HUES6 (cell line): ENCODE measurements at regions not wholly inside any gene's neighbourhood (a gene's known extent, or its start where the extent isn't known, plus 50 kb on each side); places are given as distances from the start of the nearest gene placed in this dataset.

Source experiments
- H3K27ac ChIP-seq: 2 replicates; pipeline ENCODE4 v1.7.0; 2013; ENCODE audit warnings: low read depth, mild to moderate bottlenecking, low read length, inconsistent platforms
- H3K27me3 ChIP-seq: 2 replicates; pipeline ENCODE4 v1.6.1; 2013; ENCODE audit warnings: low read length; ENCODE audit not compliant: control insufficient read depth, insufficient read depth
- H3K36me3 ChIP-seq: 2 replicates; pipeline ENCODE4 v1.6.1; 2013; ENCODE audit warnings: low read length; ENCODE audit not compliant: control insufficient read depth, insufficient read depth
- H3K4me1 ChIP-seq: 2 replicates; pipeline ENCODE4 v1.6.1; 2013; ENCODE audit warnings: low read length; ENCODE audit not compliant: control insufficient read depth, insufficient read depth
- H3K4me3 ChIP-seq: 2 replicates; pipeline ENCODE4 v1.5.1; 2013; ENCODE audit warnings: low read depth, low read length
- H3K9ac ChIP-seq: one replicate; pipeline ENCODE4 v1.6.1; 2013; ENCODE audit warnings: mild to moderate bottlenecking, low read length
- H3K9me3 ChIP-seq: 2 replicates; pipeline ENCODE4 v1.6.1; 2013; ENCODE audit warnings: low read depth, low read length; ENCODE audit not compliant: control insufficient read depth, insufficient read depth

DNA sequence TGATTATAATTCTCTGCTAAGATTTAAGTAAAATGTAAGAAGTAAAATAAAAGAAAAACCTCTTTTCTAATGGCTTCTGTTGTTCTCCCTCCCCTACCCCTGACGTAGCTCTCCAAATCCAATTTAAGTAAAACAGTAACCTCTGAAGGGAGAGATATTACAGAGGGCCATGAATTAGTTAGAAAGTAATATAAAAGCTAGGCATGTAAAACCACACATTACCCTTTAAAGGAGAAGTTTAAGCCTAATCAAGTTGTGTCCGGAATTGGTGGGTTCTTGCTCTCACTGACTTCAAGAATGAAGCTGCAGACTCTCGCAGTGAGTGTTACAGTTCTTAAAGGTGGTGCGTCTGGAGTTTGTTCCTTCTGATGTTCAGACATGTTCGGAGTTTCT lies 116.9 kb upstream of the SCN7A start:
- Histone ChIP-seq H3K36me3 (no peaks in the 10 kb centered on the region), H3K4me1 (peaks cover 24% of the 10 kb centered on the region), H3K27me3 (no peaks in the 10 kb centered on the region), H3K27ac (no peak overlapping the region), H3K9ac (no peak overlapping the region), H3K4me3 (no peak overlapping the region), H3K9me3 (no peaks in the 10 kb centered on the region)

DNA sequence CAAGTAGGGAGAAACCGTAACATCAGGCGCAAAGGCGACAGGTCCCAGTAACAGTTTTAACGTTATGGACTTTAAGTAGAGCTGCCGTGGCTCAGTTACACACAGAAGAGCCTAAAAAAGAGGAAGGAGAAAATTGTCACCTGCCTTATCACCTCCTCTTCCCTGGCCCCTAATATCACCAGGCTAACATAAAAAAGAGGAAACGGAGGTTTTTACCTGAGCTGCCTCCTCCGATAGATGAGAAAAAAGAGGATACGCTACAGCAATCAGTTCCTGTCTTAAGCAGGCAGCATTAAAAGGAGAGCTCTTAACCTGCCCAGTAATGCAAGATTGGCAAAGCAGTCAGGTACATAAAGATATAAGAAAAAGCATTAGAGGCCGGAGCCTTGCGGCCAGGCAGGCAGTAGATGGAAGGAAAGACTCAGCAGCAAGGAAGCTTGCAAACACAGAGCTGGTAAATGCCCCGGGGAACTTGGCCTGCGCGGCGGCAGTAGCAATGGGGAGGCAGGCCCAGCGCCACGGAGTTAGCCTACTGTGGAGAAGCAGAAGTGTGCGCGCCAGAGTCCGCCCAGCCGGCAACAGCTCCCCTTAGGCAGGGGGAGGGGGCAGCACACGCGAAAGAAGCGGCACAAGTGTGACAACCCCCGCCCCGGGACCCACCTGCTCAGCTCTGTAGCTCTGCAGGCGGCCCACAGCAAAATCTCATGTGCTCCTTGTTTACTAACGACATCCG lies 116.3 kb upstream of the SCN7A start:
- H3K4me1 ChIP-seq, result peaks cover 24% of the 10 kb centered on the region
- no peaks in the 10 kb centered on the region for H3K27me3 ChIP-seq
- H3K4me3 ChIP-seq, result no peak overlapping the region
- H3K36me3 ChIP-seq, result no peaks in the 10 kb centered on the region
- no peaks in the 10 kb centered on the region for H3K9me3 ChIP-seq
- H3K27ac ChIP-seq, result no peak overlapping the region
- H3K9ac ChIP-seq, result no peak overlapping the region

DNA sequence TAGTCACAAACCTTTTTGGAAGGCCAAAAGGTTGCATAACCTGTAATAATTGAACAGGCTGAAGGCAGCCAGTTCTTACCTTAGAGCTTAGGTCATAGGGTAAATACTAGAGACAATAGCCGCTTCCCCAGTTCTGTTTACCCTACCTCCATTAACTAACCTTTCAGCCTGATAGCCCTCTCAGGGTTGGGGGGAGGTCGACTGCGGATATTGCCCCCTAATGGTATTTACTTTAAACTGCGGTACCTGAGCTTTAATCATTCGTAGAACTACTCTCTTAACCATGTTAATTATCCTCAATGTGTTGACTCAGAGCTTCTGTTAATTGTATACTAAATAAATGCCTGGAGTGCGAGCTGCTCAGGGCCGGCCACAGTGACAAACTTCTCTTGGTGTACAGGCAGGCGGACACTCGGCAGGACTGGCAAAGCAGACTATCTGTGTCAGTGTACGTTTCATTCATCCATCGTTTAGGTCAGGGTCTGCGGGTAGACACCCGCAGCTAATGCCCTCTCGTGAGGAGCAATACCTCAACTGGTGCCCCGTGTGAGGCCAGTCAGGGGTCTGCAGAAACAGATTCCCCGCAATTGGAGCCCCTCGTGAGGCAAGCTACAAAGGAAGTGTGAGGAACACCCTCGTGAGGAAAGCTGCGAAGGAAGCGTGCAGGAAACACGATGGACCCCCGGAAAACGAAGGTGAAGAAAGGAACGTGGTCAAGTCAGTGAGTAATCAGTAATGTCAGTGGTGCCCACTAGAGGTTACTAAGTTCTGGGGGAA lies 115.3 kb upstream of the SCN7A start:
- no peak overlapping the region for H3K27ac ChIP-seq
- no peak overlapping the region for H3K9ac ChIP-seq
- H3K36me3 ChIP-seq, result no peaks in the 10 kb centered on the region
- peaks cover 24% of the 10 kb centered on the region for H3K4me1 ChIP-seq
- H3K4me3 ChIP-seq, result no peak overlapping the region
- H3K9me3 ChIP-seq, result no peaks in the 10 kb centered on the region
- H3K27me3 ChIP-seq, result no peaks in the 10 kb centered on the region

DNA sequence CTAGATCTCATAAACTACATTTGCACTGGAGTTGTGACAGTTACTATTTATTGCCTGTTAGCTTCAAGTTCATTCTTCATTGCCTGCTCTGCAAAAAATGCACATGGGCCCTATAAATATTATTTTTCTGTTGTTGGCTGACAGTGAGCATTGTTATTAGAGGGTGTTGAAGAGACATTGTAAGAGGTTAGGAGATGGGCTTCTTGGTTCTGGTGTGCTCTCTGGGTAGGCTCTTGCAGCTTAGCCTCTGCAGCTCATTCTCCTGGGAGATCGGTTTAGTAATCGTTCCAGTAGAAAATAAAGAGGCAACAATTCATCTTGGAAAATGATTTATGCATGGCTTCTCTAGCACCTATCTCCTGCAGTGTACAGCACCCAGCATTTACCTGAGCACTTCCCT lies 113.8 kb upstream of the SCN7A start:
- no peaks in the 10 kb centered on the region for H3K27me3 ChIP-seq
- H3K4me1 ChIP-seq, result peaks cover 15% of the 10 kb centered on the region
- no peak overlapping the region for H3K9ac ChIP-seq
- no peak overlapping the region for H3K4me3 ChIP-seq
- H3K9me3 ChIP-seq, result no peaks in the 10 kb centered on the region
- no peak overlapping the region for H3K27ac ChIP-seq
- no peaks in the 10 kb centered on the region for H3K36me3 ChIP-seq

DNA sequence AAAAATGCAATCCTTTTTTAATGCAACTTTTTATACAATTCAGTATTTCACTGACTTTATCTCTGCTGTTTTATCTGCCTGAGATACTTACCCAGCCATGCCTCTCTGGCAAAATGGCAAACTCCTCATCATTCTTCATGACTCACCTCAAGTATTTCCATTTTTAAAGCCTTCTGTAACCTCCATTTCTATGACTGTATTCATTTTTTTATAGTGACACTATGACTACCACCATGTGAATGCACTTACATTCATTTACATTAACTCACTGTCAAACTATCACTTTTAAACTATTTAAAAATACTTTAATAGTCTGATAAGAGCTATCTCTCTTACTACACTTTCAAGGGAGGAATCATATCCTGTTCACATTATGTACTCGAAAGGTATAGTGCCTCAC lies 99.4 kb upstream of the SCN7A start:
- no peak overlapping the region for H3K27ac ChIP-seq
- no peak overlapping the region for H3K9ac ChIP-seq
- peaks cover 17% of the 10 kb centered on the region for H3K9me3 ChIP-seq
- H3K4me1 ChIP-seq, result no peaks in the 10 kb centered on the region
- H3K4me3 ChIP-seq, result no peak overlapping the region
- no peaks in the 10 kb centered on the region for H3K27me3 ChIP-seq
- H3K36me3 ChIP-seq, result no peaks in the 10 kb centered on the region

DNA sequence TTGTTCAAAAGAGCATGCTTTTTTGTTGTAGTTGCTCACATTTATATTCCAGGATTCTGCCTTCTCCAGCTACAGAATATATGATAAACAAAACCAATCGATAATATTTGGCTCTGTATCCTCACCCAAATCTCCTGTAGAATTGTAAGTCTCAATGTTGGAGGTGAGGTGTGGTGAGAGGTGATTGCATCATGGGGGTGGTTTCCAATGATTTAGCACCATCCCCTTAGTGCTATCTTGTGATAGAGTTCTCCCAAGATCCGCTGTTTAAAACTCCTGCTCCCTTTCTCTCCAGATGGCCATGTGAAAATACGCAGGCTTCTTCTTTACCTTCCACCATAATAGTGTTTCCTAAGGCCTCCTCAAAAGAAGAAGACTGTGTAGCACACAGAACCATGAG lies 98.7 kb upstream of the SCN7A start:
- no peaks in the 10 kb centered on the region for H3K27me3 ChIP-seq
- no peak overlapping the region for H3K4me3 ChIP-seq
- no peak overlapping the region for H3K27ac ChIP-seq
- no peak overlapping the region for H3K9ac ChIP-seq
- H3K36me3 ChIP-seq, result no peaks in the 10 kb centered on the region
- H3K9me3 ChIP-seq, result peaks cover 11% of the 10 kb centered on the region
- no peaks in the 10 kb centered on the region for H3K4me1 ChIP-seq

DNA sequence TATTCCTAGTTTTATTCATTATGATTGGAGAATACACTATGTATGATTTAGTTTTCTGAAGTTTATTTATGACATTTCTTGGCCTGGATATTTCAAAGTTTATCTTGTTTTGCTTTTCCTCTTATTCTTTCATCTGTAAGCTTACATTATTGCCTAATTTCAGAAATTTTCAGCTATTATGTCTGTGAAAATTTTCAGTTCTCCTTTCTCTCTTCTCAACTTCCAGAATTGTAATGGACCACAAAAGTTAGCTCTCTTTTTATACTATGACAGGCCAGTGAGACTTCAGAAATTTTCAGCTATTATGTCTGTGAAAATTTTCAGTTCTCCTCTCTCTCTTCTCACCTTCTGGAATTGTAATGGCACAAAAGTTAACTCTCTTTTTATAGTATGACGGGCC lies 97.2 kb upstream of the SCN7A start:
- Histone ChIP-seq H3K27ac (no peak overlapping the region), H3K27me3 (no peaks in the 10 kb centered on the region), H3K9ac (no peak overlapping the region), H3K9me3 (no peaks in the 10 kb centered on the region), H3K4me1 (no peaks in the 10 kb centered on the region), H3K36me3 (no peaks in the 10 kb centered on the region), H3K4me3 (no peak overlapping the region)

DNA sequence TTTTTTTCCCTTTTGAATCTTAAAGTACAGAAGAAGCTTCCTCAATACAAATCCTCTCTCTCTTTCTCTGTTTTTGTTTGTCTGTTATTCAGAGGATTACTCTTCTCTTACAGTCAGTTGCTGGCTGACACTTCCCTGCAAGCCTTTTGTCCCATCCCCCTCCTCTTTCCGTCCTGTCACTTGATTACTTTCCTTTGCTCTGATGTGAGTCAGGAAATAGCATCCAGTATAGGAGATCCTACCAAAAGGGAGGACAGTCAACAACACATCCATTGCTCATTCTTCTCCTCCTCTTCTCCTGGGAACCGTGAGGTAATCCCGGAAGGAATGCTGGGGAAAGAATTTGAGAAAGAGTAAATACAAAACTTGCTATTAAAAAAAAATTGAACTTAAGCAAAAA lies 79.3 kb upstream of the SCN7A start:
- H3K9ac ChIP-seq, result no peak overlapping the region
- H3K4me3 ChIP-seq, result no peak overlapping the region
- H3K9me3 ChIP-seq, result no peaks in the 10 kb centered on the region
- H3K36me3 ChIP-seq, result no peaks in the 10 kb centered on the region
- peaks cover 18% of the 10 kb centered on the region for H3K4me1 ChIP-seq
- H3K27ac ChIP-seq, result no peak overlapping the region
- no peaks in the 10 kb centered on the region for H3K27me3 ChIP-seq

DNA sequence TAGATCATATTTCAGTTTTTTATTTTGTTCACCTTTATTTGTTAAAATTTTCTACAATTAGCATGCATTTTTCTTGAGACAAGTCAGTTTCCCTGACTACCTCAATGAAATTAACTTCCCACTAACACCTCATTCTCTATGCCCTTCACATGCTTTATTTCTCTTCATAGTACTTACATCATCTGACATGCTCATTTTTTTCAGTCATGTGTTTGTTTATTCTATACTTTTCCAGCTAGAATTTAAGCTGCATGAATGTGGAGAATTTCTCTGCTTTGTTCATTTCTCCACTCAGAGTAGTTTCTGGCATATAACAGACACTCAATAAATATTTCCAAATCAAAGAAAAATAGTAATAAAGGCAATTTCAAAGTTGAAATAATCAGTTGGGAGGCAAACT lies 78.9 kb upstream of the SCN7A start:
- H3K4me3 ChIP-seq, result no peak overlapping the region
- no peaks in the 10 kb centered on the region for H3K27me3 ChIP-seq
- no peak overlapping the region for H3K27ac ChIP-seq
- no peaks in the 10 kb centered on the region for H3K36me3 ChIP-seq
- no peak overlapping the region for H3K9ac ChIP-seq
- H3K9me3 ChIP-seq, result no peaks in the 10 kb centered on the region
- peaks cover 18% of the 10 kb centered on the region for H3K4me1 ChIP-seq

DNA sequence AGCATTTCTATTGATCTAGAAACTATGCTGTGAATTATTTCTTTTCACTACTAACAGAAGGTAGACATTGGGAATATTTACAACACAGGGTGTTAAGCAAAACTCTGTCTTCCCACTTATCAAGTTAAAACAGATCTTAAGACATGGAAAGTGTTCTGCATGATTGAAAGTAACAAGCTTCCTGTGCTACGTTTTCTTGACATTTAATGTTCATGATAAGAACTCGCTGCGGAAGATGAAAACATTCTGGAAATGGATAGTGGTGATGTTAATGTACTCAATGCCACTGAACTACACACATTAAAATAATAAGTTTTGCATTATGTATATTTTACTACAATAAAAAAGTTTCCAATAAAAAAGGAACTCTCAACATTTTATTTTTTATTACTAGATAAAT lies 74.4 kb upstream of the SCN7A start:
- Histone ChIP-seq H3K27ac (no peak overlapping the region), H3K36me3 (no peaks in the 10 kb centered on the region), H3K4me3 (no peak overlapping the region), H3K9me3 (no peaks in the 10 kb centered on the region), H3K27me3 (no peaks in the 10 kb centered on the region), H3K4me1 (peaks cover 13% of the 10 kb centered on the region), H3K9ac (no peak overlapping the region)

DNA sequence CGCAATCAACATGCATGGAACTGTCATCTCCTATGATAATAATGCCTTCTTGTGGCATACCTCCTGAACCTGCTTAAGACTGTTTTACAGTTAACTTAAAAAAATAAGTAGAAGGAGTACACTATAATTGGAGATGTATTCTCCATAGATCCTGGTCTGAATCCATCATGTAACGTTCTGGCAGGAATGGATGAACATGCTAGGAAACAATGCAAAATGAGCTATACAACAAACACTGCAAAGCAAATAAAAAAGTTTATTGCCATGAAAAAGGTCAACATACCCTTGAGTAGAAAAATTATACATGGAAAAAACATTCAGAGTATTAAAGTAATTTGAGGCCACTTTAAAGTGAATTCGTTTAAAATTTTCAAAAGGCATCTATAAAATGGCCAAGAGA lies 71.5 kb upstream of the SCN7A start:
- Histone ChIP-seq H3K9me3 (no peaks in the 10 kb centered on the region), H3K27ac (no peak overlapping the region), H3K4me1 (0 out of 2 replicates have a peak, but pooled peaks cover 5% of the 10 kb centered on the region), H3K27me3 (no peaks in the 10 kb centered on the region), H3K9ac (no peak overlapping the region), H3K4me3 (no peak overlapping the region), H3K36me3 (no peaks in the 10 kb centered on the region)
